A549 (cell line): ENCODE measurements at regions not wholly inside any gene's neighbourhood (a gene's known extent, or its start where the extent isn't known, plus 50 kb on each side); places are given as distances from the start of the nearest gene placed in this dataset.

Source experiments
- ATAC-seq, 2 experiments: fragments of 200-7000 bp in 1 of 2; fragments of >200 bp in 1 of 2; cut with Nextera tagmentation in 1 of 2; cut with Tn5 transposase in 1 of 2; 3 replicates each; pipeline versions ENCODE4 v1.8.0 to v1.9.1; 2018 to 2020; ENCODE audit warnings: mild to moderate bottlenecking in 1 of 2, moderate library complexity in 1 of 2
- CTCF ChIA-PET: fragments of 300-600 bp; sonication (Branson Sonifier 250); formaldehyde crosslinking; extraction: SDS; loops from one replicate; lab custom pipeline; 2021; ENCODE audit warnings: antibody characterized with exemption, inconsistent platforms; lab: Yijun Ruan, JAX
- POLR2A ChIA-PET: fragments of 350-600 bp; formaldehyde crosslinking; extraction: SDS; loops from one replicate; lab custom pipeline; 2021; ENCODE audit warnings: antibody characterized with exemption, inconsistent platforms; lab: Yijun Ruan, JAX
- DNase-seq, 2 experiments: peaks; one replicate each; pipeline versions ENCODE4 v3.0.0 to v3.0.0-alpha.2; 2011 to 2016; ENCODE audit warnings: low read depth in 1 of 2, low spot score in 1 of 2
- FAIRE-seq: peaks from 2 replicates; lab custom pipeline; 2011; peaks lifted over from hg19 to GRCh38; lab: Jason Lieb, UNC
- H3K27ac ChIP-seq, 2 experiments: fragments of >200 bp; sonication (Bioruptor Twin); formaldehyde crosslinking; 3 replicates each; pipeline ENCODE4 v1.5.1; 2016 to 2017
- H3K4me1 ChIP-seq: fragments of >200 bp; sonication (Bioruptor Twin); formaldehyde crosslinking; 3 replicates; pipeline ENCODE4 v1.6.1; 2016
- H3K4me2 ChIP-seq: fragments of >200 bp; sonication (Bioruptor Twin); formaldehyde crosslinking; 3 replicates; pipeline ENCODE4 v1.6.1; 2016
- H3K4me3 ChIP-seq: fragments of >200 bp; sonication (Bioruptor Twin); formaldehyde crosslinking; 3 replicates; pipeline ENCODE4 v1.5.1; 2016
- H3K9me3 ChIP-seq: fragments of >200 bp; sonication (Bioruptor Twin); formaldehyde crosslinking; 3 replicates; pipeline ENCODE4 v1.6.1; 2016
- ATOH8 ChIP-seq: fragments of 250-450 bp; sonication (Bioruptor Pico); IDR thresholded peaks from 2 replicates; pipeline ENCODE4 v1.5.0; 2020; ENCODE audit warnings: low read depth, mild to moderate bottlenecking, moderate library complexity
- BCL3 ChIP-seq: fragments of >200 bp; sonication (Bioruptor Twin); formaldehyde crosslinking; IDR thresholded peaks from 3 replicates; pipeline ENCODE4 v1.6.1; 2016
- BHLHE40 ChIP-seq: IDR thresholded peaks from 2 replicates; pipeline ENCODE4 v1.6.1; 2012; ENCODE audit warnings: low read depth, low read length, inconsistent platforms
- CBX8 ChIP-seq: fragments of 200-600 bp; sonication (generic); IDR thresholded peaks from 2 replicates; pipeline ENCODE4 v1.6.1; 2016
- CHD4 ChIP-seq: fragments of 200-600 bp; sonication (generic); IDR thresholded peaks from 2 replicates; pipeline ENCODE4 v1.6.1; 2016; ENCODE audit warnings: antibody characterized with exemption, mild to moderate bottlenecking, borderline replicate concordance
- EP300 ChIP-seq, 2 experiments: fragments of >200 bp; sonication (Bioruptor Twin); formaldehyde crosslinking; IDR thresholded peaks; 2 replicates in 1 of 2; 3 replicates in 1 of 2; pipeline ENCODE4 v1.6.1; 2016 to 2017
- HOXB13 ChIP-seq: fragments of 250-450 bp; sonication (Bioruptor Pico); IDR thresholded peaks from 2 replicates; pipeline ENCODE4 v1.5.0; 2020; ENCODE audit warnings: low read depth, mild to moderate bottlenecking, moderate library complexity
- HOXB5 ChIP-seq: fragments of 250-450 bp; sonication (Bioruptor Pico); IDR thresholded peaks from 2 replicates; pipeline ENCODE4 v1.5.0; 2020; ENCODE audit warnings: mild to moderate bottlenecking, moderate library complexity
- JUN ChIP-seq, 2 experiments: fragments of >200 bp; sonication (Bioruptor Twin); formaldehyde crosslinking; IDR thresholded peaks; 2 replicates in 1 of 2; 3 replicates in 1 of 2; pipeline ENCODE4 v1.6.1; 2016 to 2017
- JUNB ChIP-seq: fragments of >200 bp; sonication (Bioruptor Twin); formaldehyde crosslinking; IDR thresholded peaks from 2 replicates; pipeline ENCODE4 v1.6.1; 2016
- KDM1A ChIP-seq: fragments of 200-600 bp; sonication (generic); IDR thresholded peaks from 2 replicates; pipeline ENCODE4 v1.6.1; 2016; ENCODE audit warnings: low read depth, mild to moderate bottlenecking
- KDM5A ChIP-seq: fragments of 200-600 bp; sonication (generic); IDR thresholded peaks from 2 replicates; pipeline ENCODE4 v1.6.1; 2016; ENCODE audit warnings: antibody characterized with exemption, mild to moderate bottlenecking
- NFE2L2 ChIP-seq: fragments of 150-350 bp; conservative IDR thresholded peaks from 2 replicates; pipeline ENCODE4 v1.6.1; 2014; ENCODE audit warnings: low read length
- PBX3 ChIP-seq: IDR thresholded peaks from 2 replicates; pipeline ENCODE4 v1.6.1; 2012
- PHF8 ChIP-seq: fragments of 200-600 bp; sonication (generic); IDR thresholded peaks from 2 replicates; pipeline ENCODE4 v1.6.1; 2016; ENCODE audit warnings: low read depth, mild to moderate bottlenecking, antibody characterized with exemption, moderate library complexity, borderline replicate concordance
- RARB ChIP-seq: fragments of 250-450 bp; sonication (Bioruptor Pico); IDR thresholded peaks from 2 replicates; pipeline ENCODE4 v1.8.0; 2021; ENCODE audit warnings: mild to moderate bottlenecking, moderate library complexity
- RCOR1 ChIP-seq: fragments of 150-350 bp; IDR thresholded peaks from 2 replicates; pipeline ENCODE4 v1.6.1; 2014; ENCODE audit warnings: antibody characterized with exemption, low read length, low read depth
- RNF2 ChIP-seq: fragments of 200-600 bp; sonication (generic); IDR thresholded peaks from 2 replicates; pipeline ENCODE4 v1.6.1; 2016; ENCODE audit warnings: low read depth, mild to moderate bottlenecking, antibody characterized with exemption, moderate library complexity, borderline replicate concordance
- TP53 ChIP-seq: fragments of 250-450 bp; sonication (Bioruptor Pico); IDR thresholded peaks from 2 replicates; pipeline ENCODE4 v1.5.0; 2021; ENCODE audit warnings: mild to moderate bottlenecking, moderate library complexity
- ZFP36 ChIP-seq: fragments of 450-650 bp; IDR thresholded peaks from 2 replicates; pipeline ENCODE4 v1.6.1; 2014; ENCODE audit warnings: borderline replicate concordance; ENCODE audit not compliant: partially characterized antibody
- WGBS: methylation state at CpG from one replicate; pipeline ENCODE4 v1.1.6; 2017; ENCODE audit errors: missing lambda C conversion rate; 5-methylcytosine and 5-hydroxymethylcytosine counted together
- TF ChIP-seq, protein P1 (sequence below): fragments of 250-450 bp; sonication (Bioruptor Pico); IDR thresholded peaks from 2 replicates; pipeline ENCODE4 v1.5.0; 2021; ENCODE audit warnings: mild to moderate bottlenecking, moderate library complexity, borderline replicate concordance
- TF ChIP-seq, protein P2 (sequence below): fragments of >200 bp; sonication (Bioruptor Twin); formaldehyde crosslinking; IDR thresholded peaks from 2 replicates; pipeline ENCODE4 v1.6.1; 2016
- TF ChIP-seq, protein P3 (sequence below): fragments of 150-350 bp; IDR thresholded peaks from 2 replicates; pipeline ENCODE4 v1.6.1; 2014; ENCODE audit warnings: low read depth, mild to moderate bottlenecking, low read length

- TF ChIP-seq RNF2 (no peak), JUN (IDR thresholded peaks at IDR 0.05) (no peak), NFE2L2 (no peak), KDM5A (no peak)
- TF ChIP-seq, protein P1, sequence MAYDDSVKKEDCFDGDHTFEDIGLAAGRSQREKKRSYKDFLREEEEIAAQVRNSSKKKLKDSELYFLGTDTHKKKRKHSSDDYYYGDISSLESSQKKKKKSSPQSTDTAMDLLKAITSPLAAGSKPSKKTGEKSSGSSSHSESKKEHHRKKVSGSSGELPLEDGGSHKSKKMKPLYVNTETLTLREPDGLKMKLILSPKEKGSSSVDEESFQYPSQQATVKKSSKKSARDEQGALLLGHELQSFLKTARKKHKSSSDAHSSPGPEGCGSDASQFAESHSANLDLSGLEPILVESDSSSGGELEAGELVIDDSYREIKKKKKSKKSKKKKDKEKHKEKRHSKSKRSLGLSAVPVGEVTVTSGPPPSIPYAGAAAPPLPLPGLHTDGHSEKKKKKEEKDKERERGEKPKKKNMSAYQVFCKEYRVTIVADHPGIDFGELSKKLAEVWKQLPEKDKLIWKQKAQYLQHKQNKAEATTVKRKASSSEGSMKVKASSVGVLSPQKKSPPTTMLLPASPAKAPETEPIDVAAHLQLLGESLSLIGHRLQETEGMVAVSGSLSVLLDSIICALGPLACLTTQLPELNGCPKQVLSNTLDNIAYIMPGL: no peak
Measured at GRCh38 chr11:70760416-70761020, 362.2 kb downstream of the CTTN start (continued).

DNA sequence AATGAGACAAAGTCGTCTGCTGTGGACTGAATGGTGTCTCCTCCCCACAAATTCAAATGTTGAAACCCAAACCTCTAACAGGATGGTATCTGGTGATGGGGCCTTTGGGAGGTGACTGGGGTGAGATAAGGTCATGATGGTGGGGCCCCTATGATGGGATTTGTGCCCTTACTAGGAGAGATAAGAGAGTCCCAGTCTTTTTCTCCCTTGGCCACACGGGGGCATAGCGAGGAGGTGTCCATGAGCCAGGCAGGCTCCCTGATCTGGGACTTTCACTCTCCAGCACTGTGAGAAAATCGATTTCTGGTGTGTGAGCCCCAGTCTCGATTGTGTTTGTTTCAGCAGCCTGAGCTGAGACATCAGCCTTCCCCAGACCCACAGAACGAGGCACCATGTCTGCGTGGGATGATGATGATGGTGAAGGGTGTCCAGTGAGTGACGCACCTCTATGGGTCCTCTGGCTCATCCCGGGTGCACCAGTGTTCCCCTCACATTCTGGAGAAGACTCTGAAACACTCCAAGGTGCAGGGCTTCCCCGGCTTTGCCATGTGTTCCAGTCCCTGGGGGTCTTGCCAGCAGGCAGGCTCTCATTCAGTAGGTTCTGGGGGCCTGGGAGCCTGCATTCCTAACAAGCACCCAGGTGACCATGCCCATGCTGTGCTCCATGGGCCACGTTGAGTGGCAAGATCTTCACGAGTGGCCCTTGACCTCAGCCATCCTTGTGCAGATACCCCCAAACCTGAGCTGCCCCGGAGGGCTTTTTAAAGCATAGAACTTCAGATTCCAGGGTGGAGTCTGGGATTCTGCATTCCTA, 363.0 kb downstream of the CTTN start:
- no peak overlapping the region for H3K27ac ChIP-seq
- ChIA-PET POLR2A (no interaction called here), CTCF (no interaction called here)
- FAIRE-seq (no peak), ATAC-seq (no peak), DNase-seq (no peak)
- 83% methylated on average over 12 of the region's 13 CpGs for WGBS
- no peak overlapping the region for H3K4me3 ChIP-seq
- H3K4me2 ChIP-seq: no peak overlapping the region
- H3K9me3 ChIP-seq: peaks cover 4% of the 10 kb centered on the region; the same call in 1 of the 3 replicates
- TF ChIP-seq ZFP36 (no peak), KDM1A (no peak)
- no peaks in the 10 kb centered on the region for H3K4me1 ChIP-seq

DNA sequence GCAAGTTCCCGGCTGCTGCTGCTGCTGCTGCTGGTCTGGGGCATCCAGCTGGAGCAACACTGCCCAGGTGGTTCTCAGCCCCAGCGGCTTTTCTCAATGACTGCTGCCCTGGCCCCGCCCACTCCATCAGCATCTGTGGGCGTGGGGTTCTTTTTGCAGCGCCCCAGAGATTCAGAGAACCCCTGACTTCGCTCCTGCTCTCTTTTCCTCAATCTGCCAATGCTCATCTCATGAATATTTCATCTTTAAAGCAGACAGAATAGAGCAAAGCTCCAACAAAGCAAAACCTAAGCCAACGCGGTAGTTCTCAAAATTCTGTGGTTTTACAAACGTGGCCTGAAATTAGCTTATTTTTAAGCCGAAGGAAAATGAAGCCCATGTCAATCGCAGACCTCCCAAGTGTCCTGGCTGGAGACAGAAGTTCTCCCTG, 363.6 kb downstream of the CTTN start:
- 86% methylated on average over 11 of the region's 11 CpGs for WGBS

More for the DNA sequence above, 363.6 kb downstream of the CTTN start:
- Histone ChIP-seq H3K4me3 (no peak overlapping the region), H3K27ac (no peak overlapping the region), H3K4me2 (no peak overlapping the region), H3K4me1 (no peaks in the 10 kb centered on the region), H3K9me3 (peaks cover 4% of the 10 kb centered on the region; the same call in 1 of the 3 replicates)
- ChIA-PET CTCF (no interaction called here), POLR2A (no interaction called here)
- TF ChIP-seq, protein P2, sequence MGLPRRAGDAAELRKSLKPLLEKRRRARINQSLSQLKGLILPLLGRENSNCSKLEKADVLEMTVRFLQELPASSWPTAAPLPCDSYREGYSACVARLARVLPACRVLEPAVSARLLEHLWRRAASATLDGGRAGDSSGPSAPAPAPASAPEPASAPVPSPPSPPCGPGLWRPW: no peak
- TF ChIP-seq JUNB: no peak
- no peak for TF ChIP-seq HOXB5 (CRISPR knock-in tag)
- no peak for TF ChIP-seq BHLHE40
- TF ChIP-seq BCL3: no peak
- no peak for TF ChIP-seq KDM1A
- no peak for TF ChIP-seq CHD4
- TF ChIP-seq EP300 (IDR thresholded peaks at IDR 0.05): no peak
- TF ChIP-seq PHF8: no peak
- TF ChIP-seq PBX3: no peak
- no peak for TF ChIP-seq RCOR1
- TF ChIP-seq CBX8: no peak
- TF ChIP-seq RARB (CRISPR knock-in tag): no peak
- TF ChIP-seq ZFP36: no peak
- TF ChIP-seq, protein P3, sequence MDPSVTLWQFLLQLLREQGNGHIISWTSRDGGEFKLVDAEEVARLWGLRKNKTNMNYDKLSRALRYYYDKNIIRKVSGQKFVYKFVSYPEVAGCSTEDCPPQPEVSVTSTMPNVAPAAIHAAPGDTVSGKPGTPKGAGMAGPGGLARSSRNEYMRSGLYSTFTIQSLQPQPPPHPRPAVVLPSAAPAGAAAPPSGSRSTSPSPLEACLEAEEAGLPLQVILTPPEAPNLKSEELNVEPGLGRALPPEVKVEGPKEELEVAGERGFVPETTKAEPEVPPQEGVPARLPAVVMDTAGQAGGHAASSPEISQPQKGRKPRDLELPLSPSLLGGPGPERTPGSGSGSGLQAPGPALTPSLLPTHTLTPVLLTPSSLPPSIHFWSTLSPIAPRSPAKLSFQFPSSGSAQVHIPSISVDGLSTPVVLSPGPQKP: no peak
- TF ChIP-seq ATOH8 (CRISPR knock-in tag): no peak
- no peak for TF ChIP-seq HOXB13
- TF ChIP-seq TP53 (CRISPR knock-in tag): no peak
- FAIRE-seq (no peak), ATAC-seq (no peak), DNase-seq (no peak)
